ENCODE measurements at regions not wholly inside any gene's neighbourhood (a gene's known extent, or its start where the extent isn't known, plus 50 kb on each side); places are given as distances from the start of the nearest gene placed in this dataset.

DNA sequence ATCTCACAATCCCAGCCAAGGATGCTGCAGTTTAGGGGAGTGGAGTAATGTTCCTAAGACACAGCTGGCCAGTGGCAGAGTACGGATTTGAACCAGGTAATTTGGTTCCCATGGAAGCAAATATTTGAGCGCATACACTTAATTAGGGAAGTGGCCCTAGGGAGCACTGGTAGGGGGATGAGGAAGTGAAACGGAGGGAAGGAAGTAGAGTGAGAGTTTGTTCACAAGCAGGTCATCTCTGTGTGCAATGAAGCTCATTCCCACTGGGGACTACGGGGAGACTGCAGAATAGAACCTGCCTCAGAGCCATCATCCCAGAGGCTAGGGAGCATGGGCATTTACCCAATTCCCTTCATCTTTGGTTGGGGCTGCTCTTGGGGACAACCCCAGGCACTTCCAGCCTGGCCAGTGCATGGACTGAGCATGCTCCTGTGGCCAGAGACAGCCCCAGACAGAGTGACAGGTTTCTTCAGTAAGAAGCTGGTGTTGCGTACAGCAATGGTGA is 317.2 kb upstream of the PROK2 start:
- H3K9me3 Mint-ChIP-seq = no peaks in the 10 kb centered on the region
- H3K4me1 Mint-ChIP-seq = peaks cover 15% of the 10 kb centered on the region
- no peak overlapping the region for H3K27ac Mint-ChIP-seq
- DNase-seq (ENCODE audit: low spot score) (no peak), ATAC-seq (no peak)
- H3K36me3 ChIP-seq (ENCODE audit: insufficient read depth) = no peaks in the 10 kb centered on the region
- H3K27ac ChIP-seq (ENCODE audit: low read depth) = no peak overlapping the region
- TF ChIP-seq ZNF331 (CRISPR knock-in tag; IDR thresholded peaks at IDR 0.05; ENCODE audit: low read depth) (no peak), CREB1 (CRISPR knock-in tag; IDR thresholded peaks at IDR 0.05; ENCODE audit: low read depth) (no peak), EZH2 (IDR thresholded peaks at IDR 0.05; ENCODE audit: low read depth, unreplicated experiment) (no peak), POLR2AphosphoS5 (IDR thresholded peaks at IDR 0.05; ENCODE audit: low read depth) (no peak), ZNF114 (CRISPR knock-in tag; IDR thresholded peaks at IDR 0.05) (no peak), EZH2phosphoT487 (IDR thresholded peaks at IDR 0.05; ENCODE audit: unreplicated experiment) (no peak)
- TF ChIP-seq, protein P1, sequence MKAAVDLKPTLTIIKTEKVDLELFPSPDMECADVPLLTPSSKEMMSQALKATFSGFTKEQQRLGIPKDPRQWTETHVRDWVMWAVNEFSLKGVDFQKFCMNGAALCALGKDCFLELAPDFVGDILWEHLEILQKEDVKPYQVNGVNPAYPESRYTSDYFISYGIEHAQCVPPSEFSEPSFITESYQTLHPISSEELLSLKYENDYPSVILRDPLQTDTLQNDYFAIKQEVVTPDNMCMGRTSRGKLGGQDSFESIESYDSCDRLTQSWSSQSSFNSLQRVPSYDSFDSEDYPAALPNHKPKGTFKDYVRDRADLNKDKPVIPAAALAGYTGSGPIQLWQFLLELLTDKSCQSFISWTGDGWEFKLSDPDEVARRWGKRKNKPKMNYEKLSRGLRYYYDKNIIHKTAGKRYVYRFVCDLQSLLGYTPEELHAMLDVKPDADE (IDR thresholded peaks at IDR 0.05) = no peak
- no peaks in the 10 kb centered on the region for H4K20me1 ChIP-seq (replicated peaks; ENCODE audit: insufficient read depth)
- H3K27me3 ChIP-seq (ENCODE audit: insufficient read depth) = peaks cover 3% of the 10 kb centered on the region; the same call in 1 of the 2 replicates
- no peak overlapping the region for H3K4me3 ChIP-seq
- H3K27me3 Mint-ChIP-seq (ENCODE audit: insufficient read depth, low read depth, poor library complexity) = peaks cover 14% of the 10 kb centered on the region
- no peak overlapping the region for H3K4me3 Mint-ChIP-seq
- 0 out of 2 replicates have a peak, but pooled peaks cover 4% of the 10 kb centered on the region for H3K4me1 ChIP-seq (ENCODE audit: insufficient read depth)
- H3F3A ChIP-seq (replicated peaks; ENCODE audit: low read depth) = no peaks in the 10 kb centered on the region
- H2AFZ ChIP-seq = no peak overlapping the region
- H3K4me2 ChIP-seq = no peak overlapping the region
- no peaks in the 10 kb centered on the region for H3K9me2 ChIP-seq (ENCODE audit: insufficient read depth)
- no peaks in the 10 kb centered on the region for H3K36me3 Mint-ChIP-seq (ENCODE audit: low read depth)
- no peaks in the 10 kb centered on the region for H3K79me2 ChIP-seq (replicated peaks; ENCODE audit: insufficient read depth)

DNA sequence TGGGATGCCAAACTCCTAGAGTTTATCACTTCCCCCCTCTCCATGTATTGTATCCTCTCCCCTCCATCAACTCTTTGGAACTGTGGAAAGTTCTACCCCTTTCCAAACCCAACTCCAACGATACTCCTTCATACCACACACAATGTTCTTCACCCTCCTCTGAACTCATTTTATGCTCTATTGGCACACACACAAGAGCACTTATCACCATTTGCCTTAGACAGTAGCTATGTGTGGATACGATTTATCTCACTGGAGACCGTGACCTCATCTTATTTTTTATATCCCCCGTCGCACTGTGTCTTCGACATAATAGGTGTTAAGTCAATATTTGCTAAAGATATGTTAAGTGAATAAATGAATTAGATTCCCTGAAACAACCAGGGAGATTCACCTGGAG is 316.5 kb upstream of the PROK2 start:
- Histone ChIP-seq H3K27me3 (ENCODE audit: insufficient read depth) (peaks cover 3% of the 10 kb centered on the region; the same call in 1 of the 2 replicates), H3K4me1 (ENCODE audit: insufficient read depth) (0 out of 2 replicates have a peak, but pooled peaks cover 4% of the 10 kb centered on the region), H3K36me3 (ENCODE audit: insufficient read depth) (no peaks in the 10 kb centered on the region), H3F3A (replicated peaks; ENCODE audit: low read depth) (no peaks in the 10 kb centered on the region), H4K20me1 (replicated peaks; ENCODE audit: insufficient read depth) (no peaks in the 10 kb centered on the region), H3K79me2 (replicated peaks; ENCODE audit: insufficient read depth) (no peaks in the 10 kb centered on the region), H3K4me3 (no peak overlapping the region), H2AFZ (no peak overlapping the region), H3K27ac (ENCODE audit: low read depth) (no peak overlapping the region), H3K9me2 (ENCODE audit: insufficient read depth) (no peaks in the 10 kb centered on the region), H3K4me2 (no peak overlapping the region)
- no peak for ATAC-seq
- H3K4me1 Mint-ChIP-seq = peaks cover 15% of the 10 kb centered on the region
- H3K27me3 Mint-ChIP-seq (ENCODE audit: insufficient read depth, low read depth, poor library complexity) = peaks cover 14% of the 10 kb centered on the region
- H3K36me3 Mint-ChIP-seq (ENCODE audit: low read depth) = no peaks in the 10 kb centered on the region
- TF ChIP-seq NANOG (IDR thresholded peaks at IDR 0.05; ENCODE audit: borderline replicate concordance) (no peak), JUNB (IDR thresholded peaks at IDR 0.05; ENCODE audit: unreplicated experiment) (no peak)
- no peak overlapping the region; the same call in 2 of the 3 replicates for H3K4me3 Mint-ChIP-seq
- no peaks in the 10 kb centered on the region for H3K9me3 Mint-ChIP-seq
- H3K27ac Mint-ChIP-seq = no peak overlapping the region
- no peak for DNase-seq (ENCODE audit: low spot score)

DNA sequence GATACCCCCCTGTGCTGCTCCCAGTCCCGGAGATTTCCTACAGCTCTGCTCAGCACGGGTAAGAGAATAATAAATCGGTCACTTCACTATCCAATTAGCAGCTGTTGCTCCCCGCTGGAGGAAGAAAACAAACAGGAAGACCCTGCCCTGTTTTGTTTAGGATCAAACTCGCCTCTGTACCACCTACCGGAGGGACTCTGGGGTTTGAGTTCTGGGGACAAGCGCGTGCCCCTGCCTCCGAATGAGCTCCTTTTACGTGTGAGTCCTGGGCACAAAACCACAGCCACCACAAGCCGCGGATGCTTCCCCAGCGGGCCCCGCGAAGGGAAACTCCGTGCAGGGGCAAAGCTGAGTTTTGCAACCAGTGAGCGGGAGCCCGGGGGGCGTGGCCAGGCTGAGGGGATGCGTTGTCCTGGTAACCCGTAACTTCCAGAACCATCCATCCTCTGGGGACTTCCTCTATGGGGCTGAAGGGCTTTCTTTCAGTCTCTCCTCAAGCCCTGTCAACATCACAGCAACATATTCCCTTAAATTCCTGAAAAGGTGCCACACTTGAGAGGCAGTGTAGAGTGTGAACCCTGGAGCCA is 315.7 kb upstream of the PROK2 start:
- no peaks in the 10 kb centered on the region for H3F3A ChIP-seq (replicated peaks; ENCODE audit: low read depth)
- no peaks in the 10 kb centered on the region for H3K79me2 ChIP-seq (replicated peaks; ENCODE audit: insufficient read depth)
- peaks cover 14% of the 10 kb centered on the region for H3K27me3 Mint-ChIP-seq (ENCODE audit: insufficient read depth, low read depth, poor library complexity)
- H4K20me1 ChIP-seq (replicated peaks; ENCODE audit: insufficient read depth) = no peaks in the 10 kb centered on the region
- H3K4me1 ChIP-seq (ENCODE audit: insufficient read depth) = 0 out of 2 replicates have a peak, but pooled peaks cover 4% of the 10 kb centered on the region
- DNase-seq (ENCODE audit: low spot score) (peak; percentile 91), ATAC-seq (peak; percentile 85)
- H3K9me2 ChIP-seq (ENCODE audit: insufficient read depth) = no peaks in the 10 kb centered on the region
- no peaks in the 10 kb centered on the region for H3K9me3 Mint-ChIP-seq
- H3K4me2 ChIP-seq = peak overlapping the region; percentile 95
- no peaks in the 10 kb centered on the region for H3K36me3 Mint-ChIP-seq (ENCODE audit: low read depth)
- H3K27ac ChIP-seq (ENCODE audit: low read depth) = no peak overlapping the region
- no peak overlapping the region for H3K27ac Mint-ChIP-seq
- H2AFZ ChIP-seq = peak overlapping the region; percentile 99
- H3K4me1 Mint-ChIP-seq = peaks cover 15% of the 10 kb centered on the region
- H3K4me3 ChIP-seq = peak overlapping the region; percentile 82
- no peak for TF ChIP-seq ZNF331 (CRISPR knock-in tag; IDR thresholded peaks at IDR 0.05; ENCODE audit: low read depth)
- TF ChIP-seq, protein P2, sequence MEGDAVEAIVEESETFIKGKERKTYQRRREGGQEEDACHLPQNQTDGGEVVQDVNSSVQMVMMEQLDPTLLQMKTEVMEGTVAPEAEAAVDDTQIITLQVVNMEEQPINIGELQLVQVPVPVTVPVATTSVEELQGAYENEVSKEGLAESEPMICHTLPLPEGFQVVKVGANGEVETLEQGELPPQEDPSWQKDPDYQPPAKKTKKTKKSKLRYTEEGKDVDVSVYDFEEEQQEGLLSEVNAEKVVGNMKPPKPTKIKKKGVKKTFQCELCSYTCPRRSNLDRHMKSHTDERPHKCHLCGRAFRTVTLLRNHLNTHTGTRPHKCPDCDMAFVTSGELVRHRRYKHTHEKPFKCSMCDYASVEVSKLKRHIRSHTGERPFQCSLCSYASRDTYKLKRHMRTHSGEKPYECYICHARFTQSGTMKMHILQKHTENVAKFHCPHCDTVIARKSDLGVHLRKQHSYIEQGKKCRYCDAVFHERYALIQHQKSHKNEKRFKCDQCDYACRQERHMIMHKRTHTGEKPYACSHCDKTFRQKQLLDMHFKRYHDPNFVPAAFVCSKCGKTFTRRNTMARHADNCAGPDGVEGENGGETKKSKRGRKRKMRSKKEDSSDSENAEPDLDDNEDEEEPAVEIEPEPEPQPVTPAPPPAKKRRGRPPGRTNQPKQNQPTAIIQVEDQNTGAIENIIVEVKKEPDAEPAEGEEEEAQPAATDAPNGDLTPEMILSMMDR (conservative IDR thresholded peaks at IDR 0.05; ENCODE audit: low read depth in 2 of 2) = 0 out of 4 replicates have a peak, but pooled peaks of 1 of the 2 experiments have one; percentile 7
- H3K27me3 ChIP-seq (ENCODE audit: insufficient read depth) = peaks cover 3% of the 10 kb centered on the region; the same call in 1 of the 2 replicates
- H3K36me3 ChIP-seq (ENCODE audit: insufficient read depth) = no peaks in the 10 kb centered on the region
- peak overlapping the region; percentile 82 for H3K4me3 Mint-ChIP-seq
